ENCODE measurements at regions not wholly inside any gene's neighbourhood (a gene's known extent, or its start where the extent isn't known, plus 50 kb on each side); places are given as distances from the start of the nearest gene placed in this dataset.

- no peak for TF ChIP-seq CTCF (IDR thresholded peaks at IDR 0.05; ENCODE audit: control extremely low read depth, extremely low read depth)
- Histone ChIP-seq H3K9ac (ENCODE audit: insufficient read depth in 1 of 2, low read length in 2 of 2) (no peak overlapping the region), H3K4me1 (ENCODE audit: control insufficient read depth in 5 of 5, insufficient read depth in 5 of 5, low read length in 5 of 5) (peaks cover 0 to 9% (median 0%) of the 10 kb centered on the region in 5 donors), H3K4me3 (no peak overlapping the region), H3K27ac (ENCODE audit: low read depth in 1 of 2, low read length in 1 of 2) (no peak overlapping the region), H3K9me3 (ENCODE audit: control insufficient read depth in 4 of 4, insufficient read depth in 3 of 4, low read length in 3 of 4) (no peaks in the 10 kb centered on the region), H3K36me3 (ENCODE audit: control insufficient read depth in 4 of 4, insufficient read depth in 4 of 4, low read length in 4 of 4) (no peaks in the 10 kb centered on the region), H3K27me3 (ENCODE audit: control insufficient read depth in 3 of 3, insufficient read depth in 3 of 3, low read length in 2 of 3) (no peaks in the 10 kb centered on the region)
- no peak for DNase-seq
- WGBS, 2 donors, result 90 to 92% methylated on average over 11 of the region's 11 CpGs
- ATAC-seq (ENCODE audit: insufficient read depth, low FRiP score), result no peak
These were observed 68.6 kb upstream of the CCND1 start for GRCh38 chr11:69572233-69572860.

GRCh38 chr11:69572861-69573260 is 68.1 kb upstream of the CCND1 start:
- Histone ChIP-seq H3K27ac (ENCODE audit: low read depth in 1 of 2, low read length in 1 of 2) (no peak overlapping the region), H3K4me1 (ENCODE audit: control insufficient read depth in 5 of 5, insufficient read depth in 5 of 5, low read length in 5 of 5) (peaks cover 0 to 6% (median 0%) of the 10 kb centered on the region in 5 donors), H3K9me3 (ENCODE audit: control insufficient read depth in 4 of 4, insufficient read depth in 3 of 4, low read length in 3 of 4) (no peaks in the 10 kb centered on the region), H3K4me3 (no peak overlapping the region), H3K36me3 (ENCODE audit: control insufficient read depth in 4 of 4, insufficient read depth in 4 of 4, low read length in 4 of 4) (no peaks in the 10 kb centered on the region), H3K27me3 (ENCODE audit: control insufficient read depth in 3 of 3, insufficient read depth in 3 of 3, low read length in 2 of 3) (no peaks in the 10 kb centered on the region), H3K9ac (ENCODE audit: insufficient read depth in 1 of 2, low read length in 2 of 2) (no peak overlapping the region)
- no peak for ATAC-seq (ENCODE audit: insufficient read depth, low FRiP score)
- no peak for TF ChIP-seq CTCF (IDR thresholded peaks at IDR 0.05; ENCODE audit: control extremely low read depth, extremely low read depth)
- DNase-seq, result no peak
- 85 to 94% methylated on average over 5 of the region's 5 CpGs for WGBS, 2 donors

GRCh38 chr11:69573761-69574607 is 67.0 kb upstream of the CCND1 start:
- H3K9me3 ChIP-seq (ENCODE audit: control insufficient read depth in 4 of 4, insufficient read depth in 3 of 4, low read length in 3 of 4), result no peaks in the 10 kb centered on the region
- no peak overlapping the region for H3K27ac ChIP-seq (ENCODE audit: low read depth in 1 of 2, low read length in 1 of 2)
- TF ChIP-seq CTCF (IDR thresholded peaks at IDR 0.05; ENCODE audit: control extremely low read depth, extremely low read depth), result no peak
- H3K9ac ChIP-seq (ENCODE audit: insufficient read depth in 1 of 2, low read length in 2 of 2), result no peak overlapping the region
- H3K27me3 ChIP-seq (ENCODE audit: control insufficient read depth in 3 of 3, insufficient read depth in 3 of 3, low read length in 2 of 3), result no peaks in the 10 kb centered on the region
- no peaks in the 10 kb centered on the region for H3K36me3 ChIP-seq (ENCODE audit: control insufficient read depth in 4 of 4, insufficient read depth in 4 of 4, low read length in 4 of 4)
- ATAC-seq (ENCODE audit: insufficient read depth, low FRiP score) (no peak), DNase-seq (no peak)
- H3K4me1 ChIP-seq (ENCODE audit: control insufficient read depth in 5 of 5, insufficient read depth in 5 of 5, low read length in 5 of 5), result peaks cover 0 to 4% (median 0%) of the 10 kb centered on the region in 5 donors
- no peak overlapping the region for H3K4me3 ChIP-seq
- WGBS, 2 donors, result 83 to 90% methylated on average over 13 of the region's 13 CpGs
